ENCODE measurements at regions not wholly inside any gene's neighbourhood (a gene's known extent, or its start where the extent isn't known, plus 50 kb on each side); places are given as distances from the start of the nearest gene placed in this dataset.

- TF ChIP-seq CTCF (tag by site-specific recombination; IDR thresholded peaks at IDR 0.05) = no peak
- TF ChIP-seq ZNF214 (tag by site-specific recombination; IDR thresholded peaks at IDR 0.05; ENCODE audit: borderline replicate concordance) = no peak
- no peak for TF ChIP-seq KLF10 (tag by site-specific recombination; IDR thresholded peaks at IDR 0.05)
- no peak for TF ChIP-seq ZNF596 (tag by site-specific recombination; IDR thresholded peaks at IDR 0.05)
- no peak for TF ChIP-seq ZNF664 (tag by site-specific recombination; IDR thresholded peaks at IDR 0.05)
- no peak for TF ChIP-seq ZNF175 (tag by site-specific recombination; IDR thresholded peaks at IDR 0.05)
- no peak for TF ChIP-seq ZNF302 (tag by site-specific recombination; IDR thresholded peaks at IDR 0.05; ENCODE audit: low read depth)
- TF ChIP-seq ZNF416 (tag by site-specific recombination; IDR thresholded peaks at IDR 0.05) = no peak
- TF ChIP-seq ZNF341 (tag by site-specific recombination; IDR thresholded peaks at IDR 0.05; ENCODE audit: low read depth) = no peak
- no peak for TF ChIP-seq ZBTB11 (tag by site-specific recombination; conservative IDR thresholded peaks at IDR 0.05; ENCODE audit: low read depth)
These were observed 136.2 kb downstream of the MTX2 start for GRCh38 chr2:176405477-176405876.
